Activated CD8-positive, alpha-beta T cell treated with anti-CD3 and anti-CD28 coated beads, Interleukin-2, amount 10 ng/mL, durations not matched to agents 7 days and 5 days (primary cell): ENCODE measurements at regions not wholly inside any gene's neighbourhood (a gene's known extent, or its start where the extent isn't known, plus 50 kb on each side); places are given as distances from the start of the nearest gene placed in this dataset.

Experiments used
- ATAC-seq: fragments of 150-1000 bp; cut with Tn5 transposase; one replicate; pipeline ENCODE4 v1.10.0; 2021; ENCODE audit warnings: moderate library complexity
- CTCF ChIA-PET: fragments of 350-600 bp; sonication (Branson Sonifier 250); formaldehyde crosslinking; loops from one replicate; lab custom pipeline; 2021; ENCODE audit warnings: antibody characterized with exemption; lab: Charles Lee
- POLR2A ChIA-PET: fragments of 350-600 bp; sonication (Branson Sonifier 250); formaldehyde crosslinking; loops from one replicate; lab custom pipeline; 2021; ENCODE audit warnings: antibody characterized with exemption; lab: Charles Lee
- DNase-seq: peaks from one replicate; pipeline ENCODE4 v3.0.0-alpha.2; 2020
- H3K27ac Mint-ChIP-seq: one replicate; pipeline ENCODE4 v1.8.0; 2021; ENCODE audit warnings: mild to moderate bottlenecking, mixed read lengths
- H3K27me3 Mint-ChIP-seq: one replicate; pipeline ENCODE4 v1.8.0; 2021; ENCODE audit warnings: low read depth, mixed read lengths
- H3K36me3 Mint-ChIP-seq: one replicate; pipeline ENCODE4 v1.8.0; 2021; ENCODE audit warnings: low read depth, mixed read lengths
- H3K4me1 Mint-ChIP-seq: one replicate; pipeline ENCODE4 v1.8.0; 2021; ENCODE audit warnings: low read depth, mixed read lengths
- H3K4me3 Mint-ChIP-seq: one replicate; pipeline ENCODE4 v1.8.0; 2021; ENCODE audit warnings: mild to moderate bottlenecking, mixed read lengths
- H3K9me3 Mint-ChIP-seq: one replicate; pipeline ENCODE4 v1.8.0; 2022; ENCODE audit warnings: mixed read lengths; ENCODE audit not compliant: insufficient read depth

- Mint-ChIP-seq H3K4me1 (no peaks in the 10 kb centered on the region), H3K27me3 (peaks cover 5% of the 10 kb centered on the region), H3K27ac (no peak overlapping the region), H3K36me3 (no peaks in the 10 kb centered on the region), H3K4me3 (no peak overlapping the region), H3K9me3 (no peaks in the 10 kb centered on the region)
- ATAC-seq (no peak), DNase-seq (no peak)
- ChIA-PET CTCF (interaction anchor here (0.7 to 1.3 kb wide), 3 partner anchors 18 to 535 kb away, joined by 3 to 4 read pairs (median 3); no protein-coding TSS in a partner anchor), POLR2A (no interaction called here)
Measured at GRCh38 chr6:134658596-134658995, 291.3 kb downstream of the ALDH8A1 start.

GRCh38 chr6:134657751-134658527 is 292.0 kb downstream of the ALDH8A1 start:
- Mint-ChIP-seq H3K36me3 (no peaks in the 10 kb centered on the region), H3K27me3 (peaks cover 5% of the 10 kb centered on the region), H3K27ac (no peak overlapping the region), H3K9me3 (no peaks in the 10 kb centered on the region), H3K4me3 (no peak overlapping the region), H3K4me1 (no peaks in the 10 kb centered on the region)
- ChIA-PET POLR2A (no interaction called here), CTCF (interaction anchor here (0.7 to 1.3 kb wide), 3 partner anchors 17 to 534 kb away, joined by 3 to 4 read pairs (median 3); no protein-coding TSS in a partner anchor)
- DNase-seq, result no peak
- no peak for ATAC-seq

- no peaks in the 10 kb centered on the region for H3K36me3 Mint-ChIP-seq
- no peaks in the 10 kb centered on the region for H3K4me1 Mint-ChIP-seq
- no peaks in the 10 kb centered on the region for H3K9me3 Mint-ChIP-seq
- ATAC-seq (no peak), DNase-seq (no peak)
- ChIA-PET CTCF (no interaction called here), POLR2A (no interaction called here)
- H3K4me3 Mint-ChIP-seq, result no peak overlapping the region
- peaks cover 5% of the 10 kb centered on the region for H3K27me3 Mint-ChIP-seq
- no peak overlapping the region for H3K27ac Mint-ChIP-seq
Measured at GRCh38 chr6:134657343-134657742, 292.6 kb downstream of the ALDH8A1 start.

- Mint-ChIP-seq H3K27ac (no peak overlapping the region), H3K9me3 (no peaks in the 10 kb centered on the region), H3K27me3 (peaks cover 13% of the 10 kb centered on the region), H3K36me3 (no peaks in the 10 kb centered on the region), H3K4me3 (no peak overlapping the region), H3K4me1 (no peaks in the 10 kb centered on the region)
- ATAC-seq (no peak), DNase-seq (no peak)
- ChIA-PET POLR2A (interaction anchor here (0.6 kb wide), 1 partner anchor 42 kb away, joined by 3 read pairs; no protein-coding TSS in a partner anchor), CTCF (no interaction called here)
Measured at GRCh38 chr6:134654751-134655150, 295.1 kb downstream of the ALDH8A1 start.

- CTCF ChIA-PET, result interaction anchor here (1.2 kb wide), 1 partner anchor 10 kb away, joined by 4 read pairs; no protein-coding TSS in a partner anchor
- Mint-ChIP-seq H3K9me3 (no peaks in the 10 kb centered on the region), H3K36me3 (no peaks in the 10 kb centered on the region), H3K4me1 (no peaks in the 10 kb centered on the region), H3K4me3 (no peak overlapping the region), H3K27me3 (peaks cover 13% of the 10 kb centered on the region), H3K27ac (no peak overlapping the region)
- ATAC-seq (no peak), DNase-seq (no peak)
- POLR2A ChIA-PET, result no interaction called here
Measured at GRCh38 chr6:134651519-134651918, 298.4 kb downstream of the ALDH8A1 start.

- CTCF ChIA-PET, result interaction anchor here (0.9 kb wide), 1 partner anchor 474 kb away, joined by 3 read pairs; no protein-coding TSS in a partner anchor
- no peak for ATAC-seq
Measured at GRCh38 chr6:134647861-134648260, 302.0 kb downstream of the ALDH8A1 start.

GRCh38 chr6:134642819-134643218 is 307.1 kb downstream of the ALDH8A1 start:
- POLR2A ChIA-PET, result no interaction called here
- no peaks in the 10 kb centered on the region for H3K36me3 Mint-ChIP-seq
- H3K27ac Mint-ChIP-seq, result no peak overlapping the region
- no peaks in the 10 kb centered on the region for H3K27me3 Mint-ChIP-seq
- peaks cover 7% of the 10 kb centered on the region for H3K4me1 Mint-ChIP-seq
- no peak for ATAC-seq
- H3K4me3 Mint-ChIP-seq, result no peak overlapping the region
- DNase-seq, result no peak
- H3K9me3 Mint-ChIP-seq, result no peaks in the 10 kb centered on the region
- CTCF ChIA-PET, result interaction anchor here (1.0 to 3.9 kb wide), 7 partner anchors 13 to 486 kb away, joined by 3 to 60 read pairs (median 24); no protein-coding TSS in a partner anchor

More at GRCh38 chr6:134647861-134648260, 302.0 kb downstream of the ALDH8A1 start:
- Mint-ChIP-seq H3K36me3 (no peaks in the 10 kb centered on the region), H3K4me3 (no peak overlapping the region), H3K4me1 (no peaks in the 10 kb centered on the region), H3K27ac (no peak overlapping the region), H3K9me3 (no peaks in the 10 kb centered on the region), H3K27me3 (peaks cover 8% of the 10 kb centered on the region)
- POLR2A ChIA-PET, result no interaction called here
- DNase-seq, result no peak

- ATAC-seq (no peak), DNase-seq (no peak)
- Mint-ChIP-seq H3K9me3 (no peaks in the 10 kb centered on the region), H3K36me3 (no peaks in the 10 kb centered on the region), H3K27me3 (no peaks in the 10 kb centered on the region), H3K27ac (no peak overlapping the region), H3K4me1 (peaks cover 12% of the 10 kb centered on the region), H3K4me3 (no peak overlapping the region)
- ChIA-PET POLR2A (no interaction called here), CTCF (interaction anchor here (1.0 to 3.9 kb wide), 16 partner anchors 11 to 485 kb away, joined by 3 to 60 read pairs (median 16); no protein-coding TSS in a partner anchor)
Measured at GRCh38 chr6:134642279-134642678, 307.6 kb downstream of the ALDH8A1 start.

GRCh38 chr6:134640975-134641429 is 308.9 kb downstream of the ALDH8A1 start:
- DNase-seq (peak; percentile 80), ATAC-seq (peak; percentile 87)
- ChIA-PET CTCF (interaction anchor here (0.6 to 3.9 kb wide), 51 partner anchors 10 to 518 kb away, joined by 3 to 60 read pairs (median 4); partner anchors contain the start of gene SGK1), POLR2A (interaction anchor here (0.9 to 1.7 kb wide), 3 partner anchors 463 to 467 kb away, joined by 3 to 5 read pairs (median 3); no protein-coding TSS in a partner anchor)
- no peaks in the 10 kb centered on the region for H3K36me3 Mint-ChIP-seq
- H3K4me3 Mint-ChIP-seq, result no peak overlapping the region
- no peak overlapping the region for H3K27ac Mint-ChIP-seq
- H3K4me1 Mint-ChIP-seq, result peaks cover 12% of the 10 kb centered on the region
- no peaks in the 10 kb centered on the region for H3K9me3 Mint-ChIP-seq
- H3K27me3 Mint-ChIP-seq, result no peaks in the 10 kb centered on the region

GRCh38 chr6:134640229-134640628 is 309.7 kb downstream of the ALDH8A1 start:
- DNase-seq, result no peak
- ATAC-seq, result no peak
- Mint-ChIP-seq H3K4me3 (no peak overlapping the region), H3K27ac (no peak overlapping the region), H3K36me3 (no peaks in the 10 kb centered on the region), H3K4me1 (peaks cover 12% of the 10 kb centered on the region), H3K27me3 (no peaks in the 10 kb centered on the region), H3K9me3 (no peaks in the 10 kb centered on the region)
- ChIA-PET POLR2A (interaction anchor here (0.9 to 2.3 kb wide), 3 partner anchors 462 to 466 kb away, joined by 3 to 5 read pairs (median 5); no protein-coding TSS in a partner anchor), CTCF (interaction anchor here (0.6 to 3.9 kb wide), 49 partner anchors 9 to 517 kb away, joined by 3 to 60 read pairs (median 5); partner anchors contain the start of gene SGK1)

- Mint-ChIP-seq H3K4me3 (no peak overlapping the region), H3K27ac (no peak overlapping the region), H3K27me3 (peaks cover under 1% of the 10 kb centered on the region), H3K36me3 (peaks cover 3% of the 10 kb centered on the region), H3K9me3 (no peaks in the 10 kb centered on the region), H3K4me1 (peaks cover 18% of the 10 kb centered on the region)
- POLR2A ChIA-PET, result interaction anchor here (0.5 to 2.3 kb wide), 2 partner anchors 171 to 464 kb away, joined by 3 to 5 read pairs; no protein-coding TSS in a partner anchor
- CTCF ChIA-PET, result interaction anchor here (0.8 to 1.8 kb wide), 4 partner anchors 460 to 482 kb away, joined by 4 to 5 read pairs (median 4); no protein-coding TSS in a partner anchor
- ATAC-seq, result no peak
- DNase-seq, result no peak
Measured at GRCh38 chr6:134637847-134638437, 312.0 kb downstream of the ALDH8A1 start.
